ENCODE measurements at regions not wholly inside any gene's neighbourhood (a gene's known extent, or its start where the extent isn't known, plus 50 kb on each side); places are given as distances from the start of the nearest gene placed in this dataset.

GRCh38 chr13:84044805-84045204 is 162.5 kb upstream of the SLITRK1 start:
- Mint-ChIP-seq H3K27ac (no peak overlapping the region), H3K4me3 (no peak overlapping the region), H3K9me3 (no peaks in the 10 kb centered on the region), H3K27me3 (ENCODE audit: low read depth) (no peaks in the 10 kb centered on the region), H3K4me1 (peaks cover 46% of the 10 kb centered on the region), H3K36me3 (no peaks in the 10 kb centered on the region)
- DNase-seq (ENCODE audit: low spot score): no peak
- ChIA-PET CTCF (no interaction called here), POLR2A (no interaction called here)
- TF ChIP-seq RORB (CRISPR knock-in tag; IDR thresholded peaks at IDR 0.05): no peak
- TF ChIP-seq ZNF219 (CRISPR knock-in tag; IDR thresholded peaks at IDR 0.05; ENCODE audit: borderline replicate concordance): no peak
- no peak for TF ChIP-seq PRDM15 (CRISPR knock-in tag; IDR thresholded peaks at IDR 0.05)
- TF ChIP-seq IRF2 (CRISPR knock-in tag; IDR thresholded peaks at IDR 0.05; ENCODE audit: borderline replicate concordance, low read depth): no peak
- no peak for TF ChIP-seq GTF2I (CRISPR knock-in tag; conservative IDR thresholded peaks at IDR 0.05)
- no peak for TF ChIP-seq ZNF671 (CRISPR knock-in tag; IDR thresholded peaks at IDR 0.05)
- TF ChIP-seq ETV6 (CRISPR knock-in tag; IDR thresholded peaks at IDR 0.05): no peak
- no peak for TF ChIP-seq FOXP4 (CRISPR knock-in tag; IDR thresholded peaks at IDR 0.05)
- no peak for TF ChIP-seq SMAD3 (CRISPR knock-in tag; IDR thresholded peaks at IDR 0.05; ENCODE audit: borderline replicate concordance)
- TF ChIP-seq USF2 (CRISPR knock-in tag; IDR thresholded peaks at IDR 0.05): no peak
- TF ChIP-seq ARID4B (CRISPR knock-in tag; IDR thresholded peaks at IDR 0.05; ENCODE audit: borderline replicate concordance): no peak
- no peak for TF ChIP-seq AFF4 (CRISPR knock-in tag; IDR thresholded peaks at IDR 0.05; ENCODE audit: borderline replicate concordance)
- TF ChIP-seq ZNF317 (CRISPR knock-in tag; IDR thresholded peaks at IDR 0.05; ENCODE audit: borderline replicate concordance, low read depth): no peak
- no peak for TF ChIP-seq ZNF263 (CRISPR knock-in tag; IDR thresholded peaks at IDR 0.05; ENCODE audit: low read depth)
- TF ChIP-seq NFE2L1 (CRISPR knock-in tag; IDR thresholded peaks at IDR 0.05): no peak
- TF ChIP-seq ZNF121 (CRISPR knock-in tag; IDR thresholded peaks at IDR 0.05): no peak
- no peak for TF ChIP-seq ERG (CRISPR knock-in tag; IDR thresholded peaks at IDR 0.05)
- TF ChIP-seq ZMAT4 (CRISPR knock-in tag; IDR thresholded peaks at IDR 0.05): no peak
- no peak for TF ChIP-seq ZNF425 (CRISPR knock-in tag; conservative IDR thresholded peaks at IDR 0.05)
- ATAC-seq: no peak
